ENCODE measurements at regions not wholly inside any gene's neighbourhood (a gene's known extent, or its start where the extent isn't known, plus 50 kb on each side); places are given as distances from the start of the nearest gene placed in this dataset.
"Not testable (repeated sequence)": the region's sequence is repeated elsewhere in the genome, so short reads cannot be mapped to it uniquely, and the experiment has no call there.

- TF ChIP-seq TBL1XR1 (IDR thresholded peaks at IDR 0.05; ENCODE audit: low read depth, low read length); PAX5 (IDR thresholded peaks at IDR 0.05; ENCODE audit: borderline replicate concordance, low read depth, low read length); RBBP5 (conservative IDR thresholded peaks at IDR 0.05); EZH2 (IDR thresholded peaks at IDR 0.05; ENCODE audit: borderline replicate concordance, control insufficient read depth, low read depth, low read length); SP1 (IDR thresholded peaks at IDR 0.05; ENCODE audit: low read depth, low read length); RFX5 (IDR thresholded peaks at IDR 0.05; ENCODE audit: low read depth, low read length); CBX5 (IDR thresholded peaks at IDR 0.05; ENCODE audit: low read depth); CTCF (IDR thresholded peaks at IDR 0.05 in 2 of 3, conservative IDR thresholded peaks at IDR 0.05 in 1 of 3; ENCODE audit: control insufficient read depth in 2 of 3, extremely low read depth in 1 of 3, insufficient read depth in 1 of 3, low read depth in 3 of 3, low read length in 3 of 3); SIN3A (IDR thresholded peaks at IDR 0.05; ENCODE audit: low read depth, low read length); POLR2AphosphoS5 (IDR thresholded peaks at IDR 0.05; ENCODE audit: low read length); SMC3 (IDR thresholded peaks at IDR 0.05; ENCODE audit: borderline replicate concordance, low read length); NRF1 (conservative IDR thresholded peaks at IDR 0.05; ENCODE audit: low read depth, low read length); RAD51 (IDR thresholded peaks at IDR 0.05): not testable (repeated sequence)
These were observed 141.4 kb downstream of the PPIAL4G start for GRCh38 chr1:148341729-148342128.
